ENCODE measurements at regions not wholly inside any gene's neighbourhood (a gene's known extent, or its start where the extent isn't known, plus 50 kb on each side); places are given as distances from the start of the nearest gene placed in this dataset.

- no peak overlapping the region for H3K27ac ChIP-seq
- no peaks in the 10 kb centered on the region for H3K27me3 ChIP-seq
- no peaks in the 10 kb centered on the region for H3K9me3 ChIP-seq (replicated peaks in 1 of 3)
- TF ChIP-seq POLR2A (IDR thresholded peaks at IDR 0.05): no peak
- TF ChIP-seq CTCF (IDR thresholded peaks at IDR 0.05): no peak
- no peaks in the 10 kb centered on the region for H3K36me3 ChIP-seq (replicated peaks in 1 of 2)
- intact Hi-C loops (cut with DNase I): no loop called here
- H3K4me3 ChIP-seq: no peak overlapping the region
- H3K4me1 ChIP-seq (replicated peaks in 1 of 2): no peaks in the 10 kb centered on the region
- 81 to 97% (median 89%) methylated on average over 1 of the region's 1 CpG for WGBS, 4 donors
- DNase-seq: no peak
These were observed 938.4 kb downstream of the SORCS1 start for GRCh38 chr10:106226142-106226541.

GRCh38 chr10:106224676-106225075, 939.8 kb downstream of the SORCS1 start:
- H3K27me3 ChIP-seq: no peaks in the 10 kb centered on the region
- DNase-seq: no peak
- H3K4me3 ChIP-seq: no peak overlapping the region
- H3K9me3 ChIP-seq (replicated peaks in 1 of 3): no peaks in the 10 kb centered on the region
- no peaks in the 10 kb centered on the region for H3K4me1 ChIP-seq (replicated peaks in 1 of 2)
- TF ChIP-seq POLR2A (IDR thresholded peaks at IDR 0.05): no peak
- H3K27ac ChIP-seq: no peak overlapping the region
- no peaks in the 10 kb centered on the region for H3K36me3 ChIP-seq (replicated peaks in 1 of 2)
- WGBS, 4 donors: 38 to 48% (median 46%) methylated on average over 1 of the region's 1 CpG
- intact Hi-C loops (cut with DNase I): no loop called here

GRCh38 chr10:106217627-106218026, 946.9 kb downstream of the SORCS1 start:
- DNase-seq: no peak
- Histone ChIP-seq H3K27ac (no peak overlapping the region), H3K27me3 (no peaks in the 10 kb centered on the region), H3K4me3 (no peak overlapping the region), H3K9me3 (replicated peaks in 1 of 3) (no peaks in the 10 kb centered on the region), H3K4me1 (replicated peaks in 1 of 2) (no peaks in the 10 kb centered on the region), H3K36me3 (replicated peaks in 1 of 2) (no peaks in the 10 kb centered on the region)
- TF ChIP-seq POLR2A (IDR thresholded peaks at IDR 0.05): no peak
- no peak for TF ChIP-seq CTCF (IDR thresholded peaks at IDR 0.05)
- intact Hi-C loops (cut with DNase I): no loop called here
- 43 to 59% (median 53%) methylated on average over 3 of the region's 3 CpGs for WGBS, 4 donors

- 42 to 83% (median 63%) methylated on average over 2 of the region's 2 CpGs for WGBS, 4 donors
- H3K9me3 ChIP-seq (replicated peaks in 1 of 3): no peaks in the 10 kb centered on the region
- no peaks in the 10 kb centered on the region for H3K27me3 ChIP-seq
- TF ChIP-seq POLR2A (IDR thresholded peaks at IDR 0.05): no peak
- TF ChIP-seq CTCF (IDR thresholded peaks at IDR 0.05): no peak
- intact Hi-C loops (cut with DNase I): no loop called here
- DNase-seq: no peak
- no peak overlapping the region for H3K4me3 ChIP-seq
- H3K27ac ChIP-seq: no peak overlapping the region
- H3K36me3 ChIP-seq (replicated peaks in 1 of 2): no peaks in the 10 kb centered on the region
- H3K4me1 ChIP-seq (replicated peaks in 1 of 2): no peaks in the 10 kb centered on the region
These were observed 948.4 kb downstream of the SORCS1 start for GRCh38 chr10:106216085-106216484.

- intact Hi-C loops (cut with DNase I): no loop called here
- 77 to 85% (median 82%) methylated on average over 2 of the region's 2 CpGs for WGBS, 4 donors
These were observed 950.3 kb downstream of the SORCS1 start for GRCh38 chr10:106214243-106214642.

More at GRCh38 chr10:106214243-106214642, 950.3 kb downstream of the SORCS1 start:
- Histone ChIP-seq H3K27me3 (no peaks in the 10 kb centered on the region), H3K4me3 (no peak overlapping the region), H3K4me1 (replicated peaks in 1 of 2) (no peaks in the 10 kb centered on the region), H3K27ac (no peak overlapping the region), H3K9me3 (replicated peaks in 1 of 3) (no peaks in the 10 kb centered on the region), H3K36me3 (replicated peaks in 1 of 2) (no peaks in the 10 kb centered on the region)
- TF ChIP-seq CTCF (IDR thresholded peaks at IDR 0.05) (no peak), POLR2A (IDR thresholded peaks at IDR 0.05) (no peak)
- no peak for DNase-seq

All from adrenal gland (tissue), 9 donors.